ENCODE measurements at regions not wholly inside any gene's neighbourhood (a gene's known extent, or its start where the extent isn't known, plus 50 kb on each side); places are given as distances from the start of the nearest gene placed in this dataset.

GRCh38 chr11:91970624-91971023 is 254.0 kb upstream of the FAT3 start:
- DNase-seq (ENCODE audit: low spot score) (no peak), ATAC-seq (ENCODE audit: insufficient number of reproducible peaks, low FRiP score, low read depth) (no peak)
- Histone ChIP-seq H3K4me1 (ENCODE audit: control insufficient read depth in 1 of 2, low read depth in 2 of 2) (peaks cover 20 to 21% of the 10 kb centered on the region in 2 donors), H3K27ac (peak overlapping the region in 1 of 2 donors; percentile 19), H3K36me3 (no peaks in the 10 kb centered on the region), H3K27me3 (replicated peaks; ENCODE audit: insufficient read depth) (no peaks in the 10 kb centered on the region), H3K9me3 (no peaks in the 10 kb centered on the region), H3K4me3 (no peak overlapping the region)
- no peak for TF ChIP-seq CTCF (IDR thresholded peaks at IDR 0.05)

DNA sequence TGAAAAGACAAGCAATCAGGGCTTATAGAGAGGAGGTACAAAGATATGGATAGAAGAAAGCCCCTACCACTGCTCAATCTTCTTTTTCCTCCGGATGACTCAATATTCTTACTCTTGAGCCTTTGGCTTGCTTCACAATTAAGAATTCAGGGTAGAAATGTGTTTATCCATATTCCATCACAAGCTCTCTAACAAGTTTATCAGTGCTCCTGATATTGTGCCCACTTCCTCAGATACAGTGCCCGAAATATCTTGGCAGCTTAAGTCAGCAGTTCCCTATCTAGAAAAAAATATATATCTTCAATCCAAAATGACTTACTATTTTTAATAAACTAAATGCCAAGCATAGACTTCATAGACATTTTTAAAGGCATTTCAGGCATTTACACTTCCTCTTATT is 255.1 kb upstream of the FAT3 start:
- H3K4me1 ChIP-seq (ENCODE audit: control insufficient read depth in 1 of 2, low read depth in 2 of 2), result peaks cover 20 to 21% of the 10 kb centered on the region in 2 donors
- TF ChIP-seq CTCF (IDR thresholded peaks at IDR 0.05), result no peak
- H3K27me3 ChIP-seq (replicated peaks; ENCODE audit: insufficient read depth), result no peaks in the 10 kb centered on the region
- DNase-seq (ENCODE audit: low spot score), result no peak
- H3K27ac ChIP-seq, result peak overlapping the region in 1 of 2 donors; percentile 19
- H3K9me3 ChIP-seq, result no peaks in the 10 kb centered on the region
- no peak overlapping the region for H3K4me3 ChIP-seq
- ATAC-seq (ENCODE audit: insufficient number of reproducible peaks, low FRiP score, low read depth), result no peak
- H3K36me3 ChIP-seq, result no peaks in the 10 kb centered on the region

DNA sequence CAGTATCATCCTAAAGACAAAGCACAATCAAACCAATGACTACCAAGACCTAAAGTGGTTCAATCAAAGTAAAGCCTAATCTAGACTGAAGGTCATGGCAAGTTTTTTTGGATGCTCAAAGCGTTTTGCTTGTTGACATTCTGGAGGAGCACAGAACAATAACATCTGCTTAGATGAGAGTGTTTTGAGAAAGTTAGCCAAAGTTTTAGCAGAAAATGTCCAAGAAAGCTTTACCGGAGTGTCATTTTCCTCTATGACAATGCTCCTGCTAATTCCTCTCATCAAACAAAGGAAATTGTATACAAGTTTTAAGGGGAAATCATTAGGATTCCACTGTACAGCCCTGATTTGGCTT is 256.9 kb upstream of the FAT3 start:
- no peaks in the 10 kb centered on the region for H3K36me3 ChIP-seq
- H3K9me3 ChIP-seq, result no peaks in the 10 kb centered on the region
- no peaks in the 10 kb centered on the region for H3K27me3 ChIP-seq (replicated peaks; ENCODE audit: insufficient read depth)
- H3K27ac ChIP-seq, result no peak overlapping the region
- no peak overlapping the region for H3K4me3 ChIP-seq
- no peak for TF ChIP-seq CTCF (IDR thresholded peaks at IDR 0.05)
- peaks cover 18 to 21% of the 10 kb centered on the region in 2 donors for H3K4me1 ChIP-seq (ENCODE audit: control insufficient read depth in 1 of 2, low read depth in 2 of 2)
- DNase-seq (ENCODE audit: low spot score), result no peak
- no peak for ATAC-seq (ENCODE audit: insufficient number of reproducible peaks, low FRiP score, low read depth)

GRCh38 chr11:91967026-91967690 is 257.5 kb upstream of the FAT3 start:
- H3K9me3 ChIP-seq, result no peaks in the 10 kb centered on the region
- no peak for TF ChIP-seq CTCF (IDR thresholded peaks at IDR 0.05)
- peaks cover 18 to 21% of the 10 kb centered on the region in 2 donors for H3K4me1 ChIP-seq (ENCODE audit: control insufficient read depth in 1 of 2, low read depth in 2 of 2)
- no peak overlapping the region for H3K4me3 ChIP-seq
- no peak for ATAC-seq (ENCODE audit: insufficient number of reproducible peaks, low FRiP score, low read depth)
- no peak for DNase-seq (ENCODE audit: low spot score)
- no peaks in the 10 kb centered on the region for H3K27me3 ChIP-seq (replicated peaks; ENCODE audit: insufficient read depth)
- no peaks in the 10 kb centered on the region for H3K36me3 ChIP-seq
- H3K27ac ChIP-seq, result no peak overlapping the region

DNA sequence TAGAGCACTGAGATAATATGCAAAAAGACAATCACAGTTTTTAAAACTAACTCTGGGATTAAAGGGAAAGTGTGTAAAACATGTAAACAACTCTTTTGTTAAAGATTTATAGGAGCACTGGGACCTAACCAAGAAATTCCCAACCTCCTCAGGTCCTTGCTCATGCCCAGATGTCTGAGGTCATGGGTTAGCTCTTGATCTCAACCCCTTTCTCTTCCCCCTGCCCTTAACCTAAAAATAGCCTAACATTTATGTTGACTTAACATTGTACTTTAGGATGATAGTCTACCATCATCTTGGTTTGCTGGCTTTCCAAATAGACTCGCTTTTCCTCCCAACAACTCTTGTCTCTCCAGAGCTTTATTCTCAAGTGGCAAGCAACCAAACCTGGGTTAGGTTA is 258.2 kb upstream of the FAT3 start:
- no peak for DNase-seq (ENCODE audit: low spot score)
- H3K27ac ChIP-seq, result no peak overlapping the region
- TF ChIP-seq CTCF (IDR thresholded peaks at IDR 0.05), result no peak
- H3K4me3 ChIP-seq, result no peak overlapping the region
- H3K9me3 ChIP-seq, result no peaks in the 10 kb centered on the region
- no peaks in the 10 kb centered on the region for H3K27me3 ChIP-seq (replicated peaks; ENCODE audit: insufficient read depth)
- H3K36me3 ChIP-seq, result no peaks in the 10 kb centered on the region
- peaks cover 18 to 21% of the 10 kb centered on the region in 2 donors for H3K4me1 ChIP-seq (ENCODE audit: control insufficient read depth in 1 of 2, low read depth in 2 of 2)
- ATAC-seq (ENCODE audit: insufficient number of reproducible peaks, low FRiP score, low read depth), result no peak
